ENCODE measurements at regions not wholly inside any gene's neighbourhood (a gene's known extent, or its start where the extent isn't known, plus 50 kb on each side); places are given as distances from the start of the nearest gene placed in this dataset.

- TF ChIP-seq CTCF (optimal IDR thresholded peaks at IDR 0.05 in 1 of 3, IDR thresholded peaks at IDR 0.05 in 1 of 3, conservative IDR thresholded peaks at IDR 0.05 in 1 of 3; ENCODE audit: extremely low read depth in 1 of 3, insufficient read depth in 2 of 3, low read length in 3 of 3) (no peak), EZH2 (IDR thresholded peaks at IDR 0.05; ENCODE audit: low read length) (no peak)
These were observed 180.0 kb downstream of the CD47 start for GRCh38 chr3:107910713-107911259.

Measured in keratinocyte (primary cell).